ENCODE measurements at regions not wholly inside any gene's neighbourhood (a gene's known extent, or its start where the extent isn't known, plus 50 kb on each side); places are given as distances from the start of the nearest gene placed in this dataset.

DNA sequence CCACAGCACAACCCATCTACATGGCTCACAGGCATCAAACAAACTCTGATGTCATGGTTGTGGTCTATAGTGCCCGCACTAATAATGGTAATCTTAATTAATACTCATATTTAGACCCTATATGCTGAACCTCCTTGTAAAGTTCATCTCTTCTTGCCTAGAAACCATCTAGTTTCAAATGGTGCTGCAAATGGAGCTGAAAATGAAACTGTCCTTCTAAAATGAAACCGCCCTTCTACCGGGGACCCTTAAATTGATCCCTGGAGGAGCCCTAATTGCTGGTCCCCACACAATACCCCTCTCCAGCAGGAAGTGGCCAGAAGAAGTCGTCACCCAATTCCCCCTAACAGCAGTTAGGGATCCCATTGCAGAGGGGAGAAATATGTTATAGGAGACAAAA, 612.6 kb downstream of the MRPL39 start:
- DNase-seq, result no peak

DNA sequence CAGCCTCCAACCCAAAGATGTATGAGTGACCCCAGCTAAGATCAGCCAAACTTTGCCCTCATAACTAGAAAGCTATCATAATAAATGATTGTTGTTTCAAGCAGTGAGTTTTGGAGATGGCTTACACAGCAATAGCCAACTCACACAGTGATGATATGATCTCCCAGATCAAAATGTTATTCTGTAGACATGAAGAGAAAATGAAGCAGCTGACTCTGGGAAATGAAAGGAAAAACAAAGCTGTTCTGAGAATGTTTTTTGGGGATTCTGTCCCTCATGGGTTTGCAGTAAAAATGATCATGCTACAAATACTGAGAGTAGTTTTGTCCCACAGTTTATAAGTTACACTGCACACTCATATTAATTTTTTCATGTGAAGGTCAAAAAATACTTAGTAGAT, 617.8 kb downstream of the MRPL39 start:
- no peak for DNase-seq

DNA sequence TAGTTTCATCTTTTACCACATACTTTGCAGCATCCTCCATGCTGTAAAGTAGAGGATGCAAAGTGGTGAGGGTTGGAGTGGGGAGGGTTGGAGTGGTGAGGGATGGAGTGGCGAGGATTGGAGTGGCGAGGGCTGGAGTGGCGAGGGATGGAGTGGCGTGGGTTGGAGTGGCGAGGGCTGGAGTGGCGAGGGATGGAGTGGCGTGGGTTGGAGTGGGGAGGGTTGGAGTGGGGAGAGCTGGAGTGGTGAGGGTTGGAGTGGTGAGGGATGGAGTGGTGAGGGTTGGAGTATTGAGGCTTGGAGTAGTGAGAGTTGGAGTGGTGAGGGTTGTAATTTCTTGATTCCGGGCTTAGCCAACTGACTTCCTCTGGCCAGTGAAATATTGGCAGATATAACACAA, 618.3 kb downstream of the MRPL39 start:
- DNase-seq, result no peak

DNA sequence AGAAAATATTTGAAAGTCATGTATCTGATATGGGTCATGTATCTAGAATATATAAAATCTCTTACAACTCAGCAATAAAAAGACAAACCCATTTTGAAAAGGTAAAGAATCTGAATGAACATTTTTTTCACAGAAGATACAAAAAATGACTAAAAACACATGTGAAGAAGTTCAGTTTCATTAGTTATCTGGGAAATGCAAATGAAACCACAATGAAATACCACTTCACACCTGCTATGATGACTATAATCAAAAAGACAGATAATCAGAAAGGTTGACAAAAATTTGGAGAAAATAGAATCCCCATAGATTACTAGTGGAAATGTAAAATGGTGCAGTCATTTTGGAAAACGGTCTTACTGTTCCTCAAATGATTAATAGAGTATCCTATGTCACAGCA, 631.0 kb downstream of the MRPL39 start:
- DNase-seq, result no peak

DNA sequence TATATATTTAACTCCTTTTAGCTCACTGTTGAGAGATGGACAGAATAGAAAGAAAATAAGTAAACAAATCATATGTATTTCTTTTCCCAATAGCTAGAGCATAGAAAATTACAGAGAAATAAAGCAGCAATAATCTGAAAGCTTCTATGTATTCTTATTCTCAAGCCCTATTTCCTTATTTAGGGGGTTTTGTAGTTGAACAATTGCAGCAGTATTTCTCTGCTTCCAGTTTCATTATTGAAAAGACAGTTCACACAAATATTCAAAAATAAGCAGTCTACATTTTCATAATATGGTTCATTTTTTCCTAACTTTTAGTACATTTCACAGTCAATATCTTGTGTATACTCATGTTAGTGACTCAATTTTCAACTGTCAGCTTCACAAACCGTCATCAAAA, 638.2 kb downstream of the MRPL39 start:
- DNase-seq, result no peak

DNA sequence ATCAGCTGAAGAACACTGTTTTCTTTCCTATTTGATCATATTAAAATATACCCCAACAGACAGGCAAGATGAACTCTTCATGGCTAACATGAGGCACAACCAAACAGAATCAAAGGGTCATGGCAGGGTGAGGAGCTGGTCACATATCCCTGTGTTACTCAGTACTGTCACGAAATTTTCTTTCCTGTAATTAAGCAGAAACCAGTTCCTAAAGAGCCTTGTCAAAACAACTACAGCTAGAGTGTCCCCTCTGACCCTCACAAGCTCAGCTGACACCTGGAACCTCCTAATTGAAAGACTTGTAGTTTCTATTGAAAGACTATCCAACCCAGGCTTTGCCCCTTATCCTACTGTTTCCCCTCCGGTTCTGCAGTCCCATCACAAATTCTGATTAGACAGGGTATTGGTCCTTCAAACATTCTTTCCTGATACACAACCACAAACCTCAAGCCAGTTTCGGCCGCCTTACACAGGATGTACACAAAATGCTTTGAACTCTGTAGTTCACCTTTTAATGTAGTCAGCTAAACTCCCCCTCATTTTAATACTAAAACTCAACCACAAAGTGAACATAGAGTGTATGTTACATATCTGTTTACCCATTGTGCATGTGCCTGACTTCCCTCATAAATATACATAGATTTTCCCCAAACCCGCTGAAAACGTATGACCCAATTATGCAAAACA, 651.9 kb downstream of the MRPL39 start:
- DNase-seq, result no peak

DNA sequence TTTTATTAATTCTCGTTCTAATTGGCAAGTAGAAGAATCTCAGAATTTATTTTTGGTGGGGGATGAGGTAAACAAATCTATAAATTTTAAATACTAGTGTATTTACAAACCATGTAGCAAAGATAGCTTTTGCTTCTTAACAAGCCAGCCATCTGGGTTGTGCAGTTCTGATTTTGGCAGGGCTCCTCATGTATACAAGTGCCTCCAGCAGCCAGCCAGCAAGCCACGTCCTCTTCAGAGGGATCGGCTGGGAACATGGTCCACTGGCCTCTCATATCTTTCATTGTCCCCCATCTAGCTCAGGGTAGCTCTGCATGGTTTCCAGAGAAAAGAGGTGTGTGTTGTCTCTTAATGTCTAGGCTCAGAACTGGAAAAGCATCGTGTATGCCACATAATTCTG, 659.1 kb downstream of the MRPL39 start:
- DNase-seq, result no peak

DNA sequence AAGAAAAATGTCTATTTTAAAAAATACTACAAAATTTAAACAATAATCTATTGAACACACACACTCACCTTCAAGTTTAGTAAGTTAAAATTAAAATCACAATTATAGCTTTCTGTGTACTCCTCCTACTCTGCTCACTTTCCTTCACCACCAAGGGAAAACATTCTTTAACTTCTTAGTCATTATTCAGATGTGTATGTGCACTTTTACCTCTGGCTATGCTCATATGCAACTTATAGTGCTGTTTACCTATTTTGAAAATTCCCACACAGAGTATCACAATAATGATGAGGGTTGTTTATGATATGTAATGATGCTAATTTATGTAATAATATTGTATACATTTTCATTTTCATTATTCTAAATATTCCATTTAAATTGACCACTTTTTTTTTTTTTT, 661.4 kb downstream of the MRPL39 start:
- no peak for DNase-seq

DNA sequence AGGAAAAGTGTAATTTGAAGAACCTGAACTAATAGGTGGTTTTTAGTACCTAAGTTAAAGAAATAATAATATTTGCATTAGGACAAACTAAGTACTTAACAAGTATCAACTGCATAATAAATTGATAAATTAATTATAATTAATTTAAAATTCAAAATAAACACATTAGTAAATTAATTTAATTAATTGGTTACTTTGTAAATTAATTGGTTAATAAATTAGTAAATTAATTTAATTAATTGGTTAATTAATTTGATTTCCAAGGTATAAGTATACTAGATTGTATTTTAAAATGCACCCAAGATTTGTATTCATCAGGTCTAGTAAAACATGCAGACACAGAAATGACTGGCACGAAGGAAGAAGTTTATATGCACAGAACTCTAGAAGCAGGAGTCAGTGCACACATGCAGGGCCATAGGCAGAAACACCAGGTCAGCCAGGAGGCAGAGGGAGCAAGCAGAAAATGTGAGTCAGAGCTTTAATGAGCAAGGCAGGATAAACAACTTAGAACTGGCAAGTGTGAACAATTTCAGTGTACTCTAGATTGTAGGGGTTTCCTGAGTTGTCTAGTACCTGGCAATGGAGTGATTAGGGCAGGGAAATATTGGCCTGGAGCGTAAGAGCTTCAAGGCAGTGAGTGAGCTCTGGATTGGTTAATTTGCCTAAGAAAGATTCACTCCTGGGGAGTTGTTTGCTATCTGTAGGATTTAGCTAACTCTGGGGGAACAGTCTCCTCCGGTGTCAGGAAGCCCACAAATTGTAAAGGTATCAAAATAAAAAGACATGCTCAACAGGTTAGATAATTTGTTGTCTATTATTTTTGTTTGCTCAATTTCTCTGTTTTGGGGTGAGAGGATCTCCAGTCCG, 665.7 kb downstream of the MRPL39 start:
- DNase-seq, result no peak

DNA sequence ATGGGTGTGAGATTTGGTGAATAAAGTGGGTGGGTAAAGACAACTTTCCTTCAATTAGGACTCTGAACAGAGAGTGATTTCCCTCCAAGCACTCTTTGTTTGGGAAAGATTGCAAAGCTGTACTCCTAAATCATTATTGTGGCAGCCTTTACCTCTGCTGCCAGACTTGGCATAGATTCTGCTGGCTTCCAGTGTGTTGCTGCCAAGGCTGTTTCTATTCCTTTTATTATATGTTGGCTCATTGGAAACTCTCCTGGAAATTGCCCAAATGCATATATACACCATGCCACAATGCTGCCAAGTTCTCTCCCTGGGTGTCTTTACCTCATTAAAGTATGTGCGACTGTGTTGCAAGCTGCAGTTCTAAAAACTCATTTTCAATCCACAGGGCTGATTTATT, 668.0 kb downstream of the MRPL39 start:
- DNase-seq, result no peak

DNA sequence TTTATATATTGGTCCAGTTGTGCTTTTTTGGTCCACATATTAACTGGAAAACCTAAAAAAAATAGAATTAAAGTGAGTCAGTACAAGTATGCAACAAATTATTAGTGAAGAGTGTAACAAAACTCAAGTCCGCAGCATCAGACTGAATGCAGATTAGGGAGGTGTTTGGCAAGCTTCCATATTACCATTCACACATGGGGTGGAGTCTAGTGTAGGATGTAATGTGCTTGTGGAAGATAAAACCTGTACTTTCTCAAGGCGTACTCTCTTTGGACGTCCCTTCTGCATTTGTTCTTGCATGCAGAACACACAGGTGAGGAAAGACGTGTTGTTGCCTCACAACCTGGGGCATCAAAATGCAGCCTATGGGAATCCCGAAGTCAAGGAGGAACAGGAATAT, 668.7 kb downstream of the MRPL39 start:
- no peak for DNase-seq

DNA sequence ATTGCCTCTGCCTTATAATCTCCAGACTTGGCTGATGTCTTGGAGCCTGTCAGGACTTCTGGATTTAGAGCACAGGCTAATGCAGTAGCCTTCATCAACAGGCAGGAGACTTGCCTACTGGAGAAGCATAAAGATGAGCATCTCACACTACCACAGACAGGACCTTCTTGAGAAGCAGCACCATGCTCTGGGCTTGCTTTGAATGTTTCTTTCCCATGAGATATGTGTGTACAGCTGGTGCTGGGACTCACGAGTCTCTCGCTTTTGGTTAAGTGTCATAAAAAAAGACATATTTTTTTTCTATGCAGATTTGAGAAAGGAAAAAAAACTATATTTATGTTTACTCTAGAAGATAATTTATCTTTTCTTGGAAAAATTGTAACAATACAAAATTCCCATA, 671.3 kb downstream of the MRPL39 start:
- no peak for DNase-seq

DNA sequence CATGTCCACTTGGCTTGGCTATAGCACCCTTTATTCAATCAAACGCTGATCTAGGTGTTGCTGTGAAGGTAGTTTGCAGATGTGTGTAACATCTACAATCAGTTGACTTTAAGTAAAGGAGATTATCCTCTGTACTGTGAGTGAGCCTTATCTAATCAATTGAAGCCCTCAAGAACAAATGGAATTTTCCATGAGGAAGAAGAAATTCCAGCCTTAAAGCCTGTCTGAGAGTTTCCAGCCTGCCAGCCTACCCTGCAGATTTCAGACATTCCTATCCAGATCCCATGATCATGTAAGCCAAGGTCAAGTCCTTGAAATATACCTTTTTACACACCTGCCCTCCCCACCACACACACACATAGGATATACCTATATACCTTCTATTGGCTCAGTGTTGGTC, 696.7 kb downstream of the MRPL39 start:
- DNase-seq, result no peak

DNA sequence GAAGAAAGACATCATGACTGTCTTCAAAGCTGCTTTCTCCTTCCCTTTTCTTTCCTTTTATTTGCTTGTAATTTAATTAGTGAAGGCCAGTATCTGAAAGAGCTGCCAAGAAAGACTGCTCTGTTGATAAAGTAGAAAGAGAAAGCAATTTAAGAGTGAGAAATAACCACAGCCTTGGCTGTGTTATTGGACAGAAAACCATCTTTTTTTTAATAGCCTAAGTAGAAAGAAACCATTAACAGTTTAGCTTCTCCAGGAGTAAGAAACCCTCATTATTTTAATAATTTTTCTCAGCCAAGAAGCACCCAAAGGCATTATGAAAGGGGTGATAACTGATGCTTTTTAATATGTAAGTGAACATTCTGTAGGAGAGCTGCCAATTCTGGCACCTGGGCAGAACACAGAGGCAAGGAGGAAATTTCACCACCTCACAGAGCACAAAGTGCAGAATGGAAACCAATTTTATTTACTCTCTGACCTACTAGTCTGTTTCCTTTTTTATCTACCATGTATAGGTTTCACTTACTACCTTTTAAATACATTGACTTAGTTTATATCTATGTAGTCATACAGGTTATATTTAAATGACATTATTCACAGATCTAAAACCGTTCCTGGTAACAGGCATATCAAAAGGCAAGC, 703.2 kb downstream of the MRPL39 start:
- no peak for DNase-seq

DNA sequence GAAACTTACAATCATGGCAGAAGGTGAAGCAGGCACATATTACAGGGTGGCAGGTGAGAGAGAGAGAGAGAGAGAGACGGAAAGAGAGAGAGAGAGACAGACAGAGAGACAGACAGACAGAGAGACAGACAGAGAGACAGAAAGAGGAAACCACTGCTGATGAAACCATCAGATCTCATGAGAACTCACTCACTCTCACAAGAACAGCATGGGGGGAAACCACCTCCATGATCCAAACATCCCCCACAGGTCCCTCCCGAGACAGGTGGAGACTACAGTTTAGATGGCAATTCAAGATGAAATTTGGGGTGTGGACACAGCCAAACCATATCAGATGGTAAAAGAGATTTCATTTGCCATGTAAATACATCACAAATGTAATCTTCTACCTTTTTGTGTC, 708.1 kb downstream of the MRPL39 start:
- DNase-seq, result no peak

DNA sequence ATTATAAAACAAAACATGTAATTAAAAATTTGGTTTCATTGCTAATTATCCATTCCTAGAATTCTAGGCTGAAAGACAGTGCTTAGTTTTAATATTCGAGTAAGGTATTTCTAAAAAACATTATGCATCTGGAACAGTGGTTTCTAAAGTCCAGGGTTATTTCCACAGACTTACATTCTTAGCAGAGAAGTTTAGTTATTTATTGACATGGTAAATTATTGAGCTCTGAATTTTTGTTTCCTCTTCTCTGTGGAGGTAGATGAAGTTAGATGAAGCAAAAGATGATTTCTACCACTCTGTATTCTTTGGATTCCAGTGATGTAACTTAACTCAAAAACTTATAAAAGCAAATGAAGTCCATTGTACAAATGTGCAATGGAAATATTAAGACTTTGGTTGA, 709.4 kb downstream of the MRPL39 start:
- no peak for DNase-seq

DNA sequence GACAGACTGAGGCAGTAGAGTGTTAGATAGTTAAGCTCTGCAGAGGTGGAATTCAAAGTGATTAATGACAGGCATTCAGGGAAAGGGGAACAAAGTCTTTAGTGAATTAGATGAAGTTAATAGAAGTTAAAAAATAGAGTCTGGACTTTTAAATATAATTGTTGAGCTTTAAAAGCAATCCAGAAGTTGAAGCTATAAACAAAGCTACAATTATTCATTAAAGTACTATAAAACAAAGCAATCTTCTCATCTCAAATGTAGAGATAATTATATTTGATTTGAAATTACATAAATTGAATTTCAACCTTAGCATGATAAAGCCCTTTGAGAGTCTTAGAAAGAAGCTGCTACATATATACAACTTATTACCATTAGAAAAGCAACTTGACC, 710.6 kb downstream of the MRPL39 start:
- DNase-seq, result no peak

DNA sequence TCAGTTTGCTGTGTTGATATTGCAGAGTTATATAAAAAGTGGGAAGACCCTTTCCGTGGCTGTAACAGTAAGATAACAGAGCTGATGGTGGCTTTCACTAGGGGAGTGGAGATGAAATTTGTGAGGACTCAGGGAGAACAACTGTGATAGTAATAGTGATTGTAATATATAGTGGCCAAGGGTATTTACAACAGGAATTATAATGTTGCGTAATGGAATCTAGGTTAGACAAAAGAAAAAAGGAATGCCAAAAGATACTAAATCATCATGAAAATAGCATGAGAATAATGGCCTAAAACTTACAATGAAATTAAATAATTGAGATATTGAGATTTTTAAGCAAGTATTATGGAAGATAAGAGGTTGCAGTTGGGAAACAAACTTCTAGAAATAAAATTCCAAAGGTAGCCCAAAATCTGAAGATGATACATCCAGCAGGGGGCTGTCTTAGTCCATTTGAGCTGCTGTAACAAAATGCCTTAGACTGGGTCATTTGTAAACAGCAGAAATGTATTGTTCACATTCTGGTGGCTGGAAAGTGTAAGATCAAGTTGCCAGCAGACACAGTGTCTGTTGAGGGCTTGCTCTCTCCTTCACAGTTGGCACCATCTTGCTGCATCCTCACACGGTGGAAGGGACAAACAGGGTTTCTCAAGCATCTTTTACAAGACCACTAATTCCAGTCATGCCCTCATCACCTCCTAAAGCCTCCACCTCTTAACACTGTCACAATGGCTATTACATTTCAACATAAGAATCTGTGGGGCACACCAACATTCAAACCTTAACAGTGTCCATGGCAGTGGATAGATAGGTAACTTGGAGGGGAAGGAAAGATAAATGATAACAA, 711.2 kb downstream of the MRPL39 start:
- no peak for DNase-seq

DNA sequence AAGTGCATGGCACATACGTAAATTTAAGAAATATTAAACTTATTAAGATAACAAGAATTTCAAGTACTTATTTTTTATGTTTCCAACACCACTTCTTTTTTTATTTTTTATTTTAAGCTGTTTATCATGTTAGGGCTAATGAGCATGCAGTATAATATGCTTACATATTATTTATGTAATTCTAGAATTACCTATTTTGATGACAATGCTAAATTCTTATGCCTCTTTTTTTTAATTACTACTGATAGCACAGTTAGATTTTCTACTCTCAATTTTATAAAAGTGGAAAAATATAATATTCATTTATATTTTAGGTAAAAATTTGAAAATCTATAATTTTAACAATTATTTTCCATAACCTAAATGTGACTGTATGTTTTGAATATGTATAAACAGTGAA, 713.0 kb downstream of the MRPL39 start:
- no peak for DNase-seq

DNA sequence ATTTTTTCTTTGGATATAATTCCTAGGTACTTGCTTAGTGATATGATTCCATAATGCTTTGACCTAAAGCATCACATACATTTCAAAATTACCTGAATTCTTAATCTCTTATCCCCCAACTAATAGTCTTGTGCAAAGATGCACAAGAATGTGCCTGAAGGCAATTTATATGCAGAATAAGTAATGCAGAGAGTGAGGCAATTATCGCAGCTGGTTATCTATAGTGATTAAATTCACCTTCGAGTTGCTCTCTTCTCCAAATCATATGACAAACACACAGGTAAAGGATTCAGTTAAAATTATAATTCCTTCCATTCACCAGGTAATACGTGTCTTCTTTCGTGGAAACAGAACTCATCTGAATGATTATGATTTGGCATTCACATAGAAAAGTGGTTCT, 717.3 kb downstream of the MRPL39 start:
- DNase-seq, result no peak

DNA sequence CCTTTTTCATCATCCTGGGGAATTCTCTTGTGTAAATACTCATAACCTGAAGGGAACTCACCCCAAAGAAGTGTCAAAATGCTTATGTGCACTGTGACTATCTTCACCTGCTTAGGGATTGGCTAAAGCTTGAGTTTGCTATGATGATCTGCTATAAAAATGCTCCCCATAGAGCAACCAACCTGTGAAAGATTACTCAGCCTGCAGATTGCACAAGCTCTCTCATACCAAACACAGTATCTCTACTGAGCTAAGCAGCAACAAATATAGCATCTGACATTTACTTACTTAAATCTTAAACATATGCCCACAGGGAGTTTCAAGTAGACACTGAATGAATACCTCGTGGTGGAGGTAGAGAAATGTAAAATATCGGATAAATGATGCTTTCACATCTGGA, 725.8 kb downstream of the MRPL39 start:
- DNase-seq, result no peak

DNA sequence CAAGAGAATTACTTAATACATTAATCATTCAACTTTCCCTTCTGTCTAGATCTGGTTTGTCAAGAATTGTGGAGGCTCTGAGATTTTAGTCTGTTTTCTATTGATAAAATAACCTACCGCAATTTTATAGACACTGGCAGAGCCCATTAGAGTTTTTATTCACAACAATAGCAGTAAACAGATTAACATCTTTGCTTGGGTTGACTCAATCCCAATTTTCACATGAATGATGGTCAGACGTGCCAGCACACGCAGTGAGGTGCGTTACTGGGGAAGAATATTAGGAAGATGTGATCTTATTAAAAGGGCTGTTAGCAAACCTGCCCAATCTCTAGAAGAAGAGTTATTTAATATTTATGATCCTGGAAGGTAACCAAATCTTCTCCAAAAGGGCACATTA, 736.6 kb downstream of the MRPL39 start:
- DNase-seq, result no peak

DNA sequence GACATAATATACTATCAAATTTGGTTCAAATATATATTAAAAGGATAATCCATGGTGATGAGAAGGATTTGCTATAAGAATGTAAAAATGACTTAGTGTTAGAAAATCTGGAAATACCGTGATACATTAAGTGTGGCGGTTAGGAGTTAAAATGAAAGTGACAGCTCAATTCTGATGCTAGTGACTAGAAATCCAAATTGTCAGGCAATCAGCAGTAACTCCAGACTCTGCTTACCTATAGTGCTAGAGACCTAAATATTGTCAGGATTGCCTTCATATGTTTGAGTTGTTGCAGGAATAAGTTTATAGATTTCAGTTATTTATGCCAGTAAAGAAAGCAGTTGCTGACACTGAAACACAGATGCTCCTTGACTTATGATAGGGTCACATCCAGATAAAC, 737.4 kb downstream of the MRPL39 start:
- no peak for DNase-seq

Measured in CD4-positive, alpha-beta T cell treated with Interleukin-15 for 1 hour (primary cell).